ENCODE measurements at regions not wholly inside any gene's neighbourhood (a gene's known extent, or its start where the extent isn't known, plus 50 kb on each side); places are given as distances from the start of the nearest gene placed in this dataset.

GRCh38 chr15:47283246-47283645, 434.1 kb upstream of the SEMA6D start:
- Mint-ChIP-seq H3K27ac (no peak overlapping the region), H3K4me3 (no peak overlapping the region), H3K27me3 (ENCODE audit: low read depth) (no peaks in the 10 kb centered on the region), H3K36me3 (no peaks in the 10 kb centered on the region), H3K9me3 (peaks cover 17% of the 10 kb centered on the region), H3K4me1 (no peaks in the 10 kb centered on the region)
- DNase-seq (ENCODE audit: low spot score) (no peak), ATAC-seq (no peak)
- TF ChIP-seq, protein P1, sequence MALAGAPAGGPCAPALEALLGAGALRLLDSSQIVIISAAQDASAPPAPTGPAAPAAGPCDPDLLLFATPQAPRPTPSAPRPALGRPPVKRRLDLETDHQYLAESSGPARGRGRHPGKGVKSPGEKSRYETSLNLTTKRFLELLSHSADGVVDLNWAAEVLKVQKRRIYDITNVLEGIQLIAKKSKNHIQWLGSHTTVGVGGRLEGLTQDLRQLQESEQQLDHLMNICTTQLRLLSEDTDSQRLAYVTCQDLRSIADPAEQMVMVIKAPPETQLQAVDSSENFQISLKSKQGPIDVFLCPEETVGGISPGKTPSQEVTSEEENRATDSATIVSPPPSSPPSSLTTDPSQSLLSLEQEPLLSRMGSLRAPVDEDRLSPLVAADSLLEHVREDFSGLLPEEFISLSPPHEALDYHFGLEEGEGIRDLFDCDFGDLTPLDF (CRISPR knock-in tag; IDR thresholded peaks at IDR 0.05) = no peak
- TF ChIP-seq ZNF138 (CRISPR knock-in tag; conservative IDR thresholded peaks at IDR 0.05) (no peak), ERG (CRISPR knock-in tag; IDR thresholded peaks at IDR 0.05) (no peak), ZBTB43 (CRISPR knock-in tag; IDR thresholded peaks at IDR 0.05) (no peak), SP1 (CRISPR knock-in tag; conservative IDR thresholded peaks at IDR 0.05) (no peak), ZBTB21 (CRISPR knock-in tag; IDR thresholded peaks at IDR 0.05; ENCODE audit: borderline replicate concordance) (no peak), MXD4 (CRISPR knock-in tag; IDR thresholded peaks at IDR 0.05; ENCODE audit: borderline replicate concordance) (no peak), NFE2L1 (CRISPR knock-in tag; IDR thresholded peaks at IDR 0.05) (no peak), SMAD4 (CRISPR knock-in tag; IDR thresholded peaks at IDR 0.05) (no peak), ZNF396 (CRISPR knock-in tag; IDR thresholded peaks at IDR 0.05; ENCODE audit: borderline replicate concordance) (no peak)
- TF ChIP-seq, protein P2, sequence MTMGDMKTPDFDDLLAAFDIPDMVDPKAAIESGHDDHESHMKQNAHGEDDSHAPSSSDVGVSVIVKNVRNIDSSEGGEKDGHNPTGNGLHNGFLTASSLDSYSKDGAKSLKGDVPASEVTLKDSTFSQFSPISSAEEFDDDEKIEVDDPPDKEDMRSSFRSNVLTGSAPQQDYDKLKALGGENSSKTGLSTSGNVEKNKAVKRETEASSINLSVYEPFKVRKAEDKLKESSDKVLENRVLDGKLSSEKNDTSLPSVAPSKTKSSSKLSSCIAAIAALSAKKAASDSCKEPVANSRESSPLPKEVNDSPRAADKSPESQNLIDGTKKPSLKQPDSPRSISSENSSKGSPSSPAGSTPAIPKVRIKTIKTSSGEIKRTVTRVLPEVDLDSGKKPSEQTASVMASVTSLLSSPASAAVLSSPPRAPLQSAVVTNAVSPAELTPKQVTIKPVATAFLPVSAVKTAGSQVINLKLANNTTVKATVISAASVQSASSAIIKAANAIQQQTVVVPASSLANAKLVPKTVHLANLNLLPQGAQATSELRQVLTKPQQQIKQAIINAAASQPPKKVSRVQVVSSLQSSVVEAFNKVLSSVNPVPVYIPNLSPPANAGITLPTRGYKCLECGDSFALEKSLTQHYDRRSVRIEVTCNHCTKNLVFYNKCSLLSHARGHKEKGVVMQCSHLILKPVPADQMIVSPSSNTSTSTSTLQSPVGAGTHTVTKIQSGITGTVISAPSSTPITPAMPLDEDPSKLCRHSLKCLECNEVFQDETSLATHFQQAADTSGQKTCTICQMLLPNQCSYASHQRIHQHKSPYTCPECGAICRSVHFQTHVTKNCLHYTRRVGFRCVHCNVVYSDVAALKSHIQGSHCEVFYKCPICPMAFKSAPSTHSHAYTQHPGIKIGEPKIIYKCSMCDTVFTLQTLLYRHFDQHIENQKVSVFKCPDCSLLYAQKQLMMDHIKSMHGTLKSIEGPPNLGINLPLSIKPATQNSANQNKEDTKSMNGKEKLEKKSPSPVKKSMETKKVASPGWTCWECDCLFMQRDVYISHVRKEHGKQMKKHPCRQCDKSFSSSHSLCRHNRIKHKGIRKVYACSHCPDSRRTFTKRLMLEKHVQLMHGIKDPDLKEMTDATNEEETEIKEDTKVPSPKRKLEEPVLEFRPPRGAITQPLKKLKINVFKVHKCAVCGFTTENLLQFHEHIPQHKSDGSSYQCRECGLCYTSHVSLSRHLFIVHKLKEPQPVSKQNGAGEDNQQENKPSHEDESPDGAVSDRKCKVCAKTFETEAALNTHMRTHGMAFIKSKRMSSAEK (CRISPR knock-in tag; IDR thresholded peaks at IDR 0.05; ENCODE audit: borderline replicate concordance) = no peak
- TF ChIP-seq, protein P3, sequence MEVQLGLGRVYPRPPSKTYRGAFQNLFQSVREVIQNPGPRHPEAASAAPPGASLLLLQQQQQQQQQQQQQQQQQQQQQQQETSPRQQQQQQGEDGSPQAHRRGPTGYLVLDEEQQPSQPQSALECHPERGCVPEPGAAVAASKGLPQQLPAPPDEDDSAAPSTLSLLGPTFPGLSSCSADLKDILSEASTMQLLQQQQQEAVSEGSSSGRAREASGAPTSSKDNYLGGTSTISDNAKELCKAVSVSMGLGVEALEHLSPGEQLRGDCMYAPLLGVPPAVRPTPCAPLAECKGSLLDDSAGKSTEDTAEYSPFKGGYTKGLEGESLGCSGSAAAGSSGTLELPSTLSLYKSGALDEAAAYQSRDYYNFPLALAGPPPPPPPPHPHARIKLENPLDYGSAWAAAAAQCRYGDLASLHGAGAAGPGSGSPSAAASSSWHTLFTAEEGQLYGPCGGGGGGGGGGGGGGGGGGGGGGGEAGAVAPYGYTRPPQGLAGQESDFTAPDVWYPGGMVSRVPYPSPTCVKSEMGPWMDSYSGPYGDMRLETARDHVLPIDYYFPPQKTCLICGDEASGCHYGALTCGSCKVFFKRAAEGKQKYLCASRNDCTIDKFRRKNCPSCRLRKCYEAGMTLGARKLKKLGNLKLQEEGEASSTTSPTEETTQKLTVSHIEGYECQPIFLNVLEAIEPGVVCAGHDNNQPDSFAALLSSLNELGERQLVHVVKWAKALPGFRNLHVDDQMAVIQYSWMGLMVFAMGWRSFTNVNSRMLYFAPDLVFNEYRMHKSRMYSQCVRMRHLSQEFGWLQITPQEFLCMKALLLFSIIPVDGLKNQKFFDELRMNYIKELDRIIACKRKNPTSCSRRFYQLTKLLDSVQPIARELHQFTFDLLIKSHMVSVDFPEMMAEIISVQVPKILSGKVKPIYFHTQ (CRISPR knock-in tag; IDR thresholded peaks at IDR 0.05) = no peak
- TF ChIP-seq, protein P4, sequence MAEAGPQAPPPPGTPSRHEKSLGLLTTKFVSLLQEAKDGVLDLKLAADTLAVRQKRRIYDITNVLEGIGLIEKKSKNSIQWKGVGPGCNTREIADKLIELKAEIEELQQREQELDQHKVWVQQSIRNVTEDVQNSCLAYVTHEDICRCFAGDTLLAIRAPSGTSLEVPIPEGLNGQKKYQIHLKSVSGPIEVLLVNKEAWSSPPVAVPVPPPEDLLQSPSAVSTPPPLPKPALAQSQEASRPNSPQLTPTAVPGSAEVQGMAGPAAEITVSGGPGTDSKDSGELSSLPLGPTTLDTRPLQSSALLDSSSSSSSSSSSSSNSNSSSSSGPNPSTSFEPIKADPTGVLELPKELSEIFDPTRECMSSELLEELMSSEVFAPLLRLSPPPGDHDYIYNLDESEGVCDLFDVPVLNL (CRISPR knock-in tag; IDR thresholded peaks at IDR 0.05; ENCODE audit: borderline replicate concordance, low read depth) = no peak
- CTCF ChIA-PET = interaction anchor here (0.9 kb wide), 1 partner anchor 87 kb away, joined by 3 read pairs; no protein-coding TSS in a partner anchor
- POLR2A ChIA-PET = interaction anchor here (0.6 kb wide), 1 partner anchor 506 kb away, joined by 4 read pairs; no protein-coding TSS in a partner anchor

All from WTC11 (cell line).